ENCODE measurements at regions not wholly inside any gene's neighbourhood (a gene's known extent, or its start where the extent isn't known, plus 50 kb on each side); places are given as distances from the start of the nearest gene placed in this dataset.

DNA sequence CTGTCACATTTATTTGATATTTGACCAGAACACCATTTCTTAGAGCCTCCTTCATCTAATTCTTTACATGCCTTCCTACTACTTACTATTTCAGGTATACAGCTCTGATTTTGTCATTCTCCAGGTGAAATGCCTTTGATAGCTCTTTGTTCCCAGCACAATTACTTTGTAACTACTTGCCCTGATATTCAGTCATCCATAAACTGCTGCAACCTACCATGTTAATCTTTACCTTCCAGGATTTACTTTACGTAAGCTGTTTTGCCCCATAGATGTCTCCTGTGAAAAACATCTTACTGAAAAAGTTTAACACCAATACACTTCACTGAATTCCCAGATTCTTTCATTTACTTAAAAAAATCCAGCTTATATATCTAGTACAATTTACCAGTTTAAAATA lies 443.8 kb upstream of the CYLC2 start:
- Histone ChIP-seq H2AFZ (ENCODE audit: low read depth, low read length) (no peak overlapping the region), H3K9me2 (ENCODE audit: insufficient read depth, low read length) (no peaks in the 10 kb centered on the region), H3K27me3 (ENCODE audit: insufficient read depth, low read depth, low read length) (no peaks in the 10 kb centered on the region), H4K20me1 (ENCODE audit: insufficient read depth) (no peaks in the 10 kb centered on the region), H3K4me3 (ENCODE audit: low read length) (no peak overlapping the region), H3F3A (ENCODE audit: insufficient read depth, low read length, poor library complexity, severe bottlenecking) (no peaks in the 10 kb centered on the region), H3K36me3 (ENCODE audit: insufficient read depth, low read length) (no peaks in the 10 kb centered on the region), H3K9ac (ENCODE audit: low read length) (no peak overlapping the region), H3K79me2 (replicated peaks; ENCODE audit: insufficient read depth, low read length) (no peaks in the 10 kb centered on the region), H3K27ac (ENCODE audit: low read length) (no peak overlapping the region), H3K4me2 (ENCODE audit: low read length) (no peak overlapping the region), H3K9me3 (ENCODE audit: low read length) (peaks cover 13% of the 10 kb centered on the region)
- TF ChIP-seq, protein P1, sequence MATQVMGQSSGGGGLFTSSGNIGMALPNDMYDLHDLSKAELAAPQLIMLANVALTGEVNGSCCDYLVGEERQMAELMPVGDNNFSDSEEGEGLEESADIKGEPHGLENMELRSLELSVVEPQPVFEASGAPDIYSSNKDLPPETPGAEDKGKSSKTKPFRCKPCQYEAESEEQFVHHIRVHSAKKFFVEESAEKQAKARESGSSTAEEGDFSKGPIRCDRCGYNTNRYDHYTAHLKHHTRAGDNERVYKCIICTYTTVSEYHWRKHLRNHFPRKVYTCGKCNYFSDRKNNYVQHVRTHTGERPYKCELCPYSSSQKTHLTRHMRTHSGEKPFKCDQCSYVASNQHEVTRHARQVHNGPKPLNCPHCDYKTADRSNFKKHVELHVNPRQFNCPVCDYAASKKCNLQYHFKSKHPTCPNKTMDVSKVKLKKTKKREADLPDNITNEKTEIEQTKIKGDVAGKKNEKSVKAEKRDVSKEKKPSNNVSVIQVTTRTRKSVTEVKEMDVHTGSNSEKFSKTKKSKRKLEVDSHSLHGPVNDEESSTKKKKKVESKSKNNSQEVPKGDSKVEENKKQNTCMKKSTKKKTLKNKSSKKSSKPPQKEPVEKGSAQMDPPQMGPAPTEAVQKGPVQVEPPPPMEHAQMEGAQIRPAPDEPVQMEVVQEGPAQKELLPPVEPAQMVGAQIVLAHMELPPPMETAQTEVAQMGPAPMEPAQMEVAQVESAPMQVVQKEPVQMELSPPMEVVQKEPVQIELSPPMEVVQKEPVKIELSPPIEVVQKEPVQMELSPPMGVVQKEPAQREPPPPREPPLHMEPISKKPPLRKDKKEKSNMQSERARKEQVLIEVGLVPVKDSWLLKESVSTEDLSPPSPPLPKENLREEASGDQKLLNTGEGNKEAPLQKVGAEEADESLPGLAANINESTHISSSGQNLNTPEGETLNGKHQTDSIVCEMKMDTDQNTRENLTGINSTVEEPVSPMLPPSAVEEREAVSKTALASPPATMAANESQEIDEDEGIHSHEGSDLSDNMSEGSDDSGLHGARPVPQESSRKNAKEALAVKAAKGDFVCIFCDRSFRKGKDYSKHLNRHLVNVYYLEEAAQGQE (IDR thresholded peaks at IDR 0.05; ENCODE audit: borderline replicate concordance), result no peak
- TF ChIP-seq SMC3 (conservative IDR thresholded peaks at IDR 0.05; ENCODE audit: poor library complexity), result no peak
- TF ChIP-seq EZH2 (IDR thresholded peaks at IDR 0.05; ENCODE audit: borderline replicate concordance, insufficient read depth, low read length, poor library complexity, severe bottlenecking), result no peak
- TF ChIP-seq EP300 (conservative IDR thresholded peaks at IDR 0.05; ENCODE audit: poor library complexity, severe bottlenecking), result no peak
- TF ChIP-seq CTCF (IDR thresholded peaks at IDR 0.05; ENCODE audit: poor library complexity, severe bottlenecking), result no peak
- TF ChIP-seq POLR2AphosphoS5 (IDR thresholded peaks at IDR 0.05), result no peak
- TF ChIP-seq MXI1 (conservative IDR thresholded peaks at IDR 0.05; ENCODE audit: poor library complexity, severe bottlenecking), result no peak
- TF ChIP-seq TAF1 (IDR thresholded peaks at IDR 0.05; ENCODE audit: low read depth), result no peak
- no peak for TF ChIP-seq RAD21 (conservative IDR thresholded peaks at IDR 0.05)

GRCh38 chr9:102550886-102551285 lies 444.2 kb upstream of the CYLC2 start:
- H3K4me2 ChIP-seq (ENCODE audit: low read length), result no peak overlapping the region
- no peak overlapping the region for H3K27ac ChIP-seq (ENCODE audit: low read length)
- no peaks in the 10 kb centered on the region for H3K36me3 ChIP-seq (ENCODE audit: insufficient read depth, low read length)
- no peak overlapping the region for H3K9ac ChIP-seq (ENCODE audit: low read length)
- no peaks in the 10 kb centered on the region for H3K79me2 ChIP-seq (replicated peaks; ENCODE audit: insufficient read depth, low read length)
- TF ChIP-seq EZH2 (IDR thresholded peaks at IDR 0.05; ENCODE audit: borderline replicate concordance, insufficient read depth, low read length, poor library complexity, severe bottlenecking) (no peak), EP300 (conservative IDR thresholded peaks at IDR 0.05; ENCODE audit: poor library complexity, severe bottlenecking) (no peak), CTCF (IDR thresholded peaks at IDR 0.05; ENCODE audit: poor library complexity, severe bottlenecking) (no peak), MXI1 (conservative IDR thresholded peaks at IDR 0.05; ENCODE audit: poor library complexity, severe bottlenecking) (no peak)
- H3K9me2 ChIP-seq (ENCODE audit: insufficient read depth, low read length), result no peaks in the 10 kb centered on the region
- no peak overlapping the region for H3K4me3 ChIP-seq (ENCODE audit: low read length)
- no peaks in the 10 kb centered on the region for H3F3A ChIP-seq (ENCODE audit: insufficient read depth, low read length, poor library complexity, severe bottlenecking)
- peaks cover 13% of the 10 kb centered on the region for H3K9me3 ChIP-seq (ENCODE audit: low read length)
- no peaks in the 10 kb centered on the region for H3K27me3 ChIP-seq (ENCODE audit: insufficient read depth, low read depth, low read length)
- H2AFZ ChIP-seq (ENCODE audit: low read depth, low read length), result no peak overlapping the region
- H4K20me1 ChIP-seq (ENCODE audit: insufficient read depth), result no peaks in the 10 kb centered on the region

Measured in neural cell (in vitro differentiated cells).